ENCODE measurements at regions not wholly inside any gene's neighbourhood (a gene's known extent, or its start where the extent isn't known, plus 50 kb on each side); places are given as distances from the start of the nearest gene placed in this dataset.

- H3K9ac ChIP-seq (ENCODE audit: low read depth, low read length) = no peak overlapping the region
- peaks cover 7% of the 10 kb centered on the region for H3K4me1 ChIP-seq (ENCODE audit: insufficient read depth, low read length)
- H3K27me3 ChIP-seq (ENCODE audit: insufficient read depth, low read length) = no peaks in the 10 kb centered on the region
- no peak overlapping the region for H3K4me3 ChIP-seq (ENCODE audit: low read length)
- 91% methylated on average over 1 of the region's 1 CpG for WGBS
- no peak overlapping the region for H3K27ac ChIP-seq (ENCODE audit: low read depth, low read length)
- no peaks in the 10 kb centered on the region for H3K9me3 ChIP-seq (ENCODE audit: insufficient read depth, low read depth, low read length)
- H3K36me3 ChIP-seq (ENCODE audit: insufficient read depth, low read length) = no peaks in the 10 kb centered on the region
Observed at GRCh38 chr5:93161661-93162654, 419.1 kb downstream of the NR2F1-AS1 start.

DNA sequence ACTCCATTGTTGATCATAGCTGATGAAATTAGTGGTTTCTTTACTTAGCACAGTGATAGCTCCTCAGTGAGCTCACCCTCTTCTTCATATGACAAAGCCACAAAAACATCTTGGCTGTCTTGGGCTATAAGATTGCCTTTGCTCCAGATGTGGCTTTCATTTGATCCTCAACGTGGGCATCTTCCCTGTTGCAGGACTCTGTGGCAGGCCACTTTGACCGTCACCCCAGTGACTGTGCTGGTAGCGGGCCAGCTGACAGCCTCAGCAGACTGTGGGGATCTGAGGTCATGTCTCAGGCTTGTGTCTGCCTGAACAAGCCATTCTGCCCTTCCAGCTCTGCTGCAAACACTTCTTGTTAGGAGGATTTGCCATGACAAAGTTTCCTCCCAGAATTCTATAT lies 422.2 kb downstream of the NR2F1-AS1 start:
- Histone ChIP-seq H3K4me1 (ENCODE audit: insufficient read depth, low read length) (peaks cover 7% of the 10 kb centered on the region), H3K27me3 (ENCODE audit: insufficient read depth, low read length) (no peaks in the 10 kb centered on the region), H3K4me3 (ENCODE audit: low read length) (no peak overlapping the region), H3K36me3 (ENCODE audit: insufficient read depth, low read length) (no peaks in the 10 kb centered on the region), H3K27ac (ENCODE audit: low read depth, low read length) (no peak overlapping the region), H3K9me3 (ENCODE audit: insufficient read depth, low read depth, low read length) (no peaks in the 10 kb centered on the region), H3K9ac (ENCODE audit: low read depth, low read length) (no peak overlapping the region)
- WGBS = 94% methylated on average over 3 of the region's 3 CpGs

GRCh38 chr5:93156566-93156965 lies 424.5 kb downstream of the NR2F1-AS1 start:
- no peaks in the 10 kb centered on the region for H3K27me3 ChIP-seq (ENCODE audit: insufficient read depth, low read length)
- no peak overlapping the region for H3K4me3 ChIP-seq (ENCODE audit: low read length)
- H3K36me3 ChIP-seq (ENCODE audit: insufficient read depth, low read length) = no peaks in the 10 kb centered on the region
- H3K9me3 ChIP-seq (ENCODE audit: insufficient read depth, low read depth, low read length) = no peaks in the 10 kb centered on the region
- no peak overlapping the region for H3K27ac ChIP-seq (ENCODE audit: low read depth, low read length)
- no peak overlapping the region for H3K9ac ChIP-seq (ENCODE audit: low read depth, low read length)
- 94% methylated on average over 5 of the region's 5 CpGs for WGBS
- no peaks in the 10 kb centered on the region for H3K4me1 ChIP-seq (ENCODE audit: insufficient read depth, low read length)

DNA sequence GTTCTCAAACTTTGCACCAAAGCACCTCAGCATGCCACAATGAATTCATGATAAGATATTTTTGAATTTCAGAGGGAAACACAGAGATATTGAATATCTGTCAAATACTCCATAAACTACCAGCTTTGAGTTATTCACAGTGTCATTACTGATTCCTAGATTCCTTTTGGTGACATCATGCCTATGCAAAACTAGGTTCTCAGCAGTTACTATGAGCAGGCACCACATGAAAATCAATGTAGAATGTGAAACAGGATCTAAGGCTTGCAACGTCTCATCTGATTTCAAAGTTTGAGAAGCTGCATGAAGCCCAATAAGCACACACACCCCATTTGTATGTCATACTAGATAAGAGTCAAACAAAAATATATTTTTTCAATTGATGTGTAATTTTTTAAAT lies 426.5 kb downstream of the NR2F1-AS1 start:
- Histone ChIP-seq H3K27ac (ENCODE audit: low read depth, low read length) (no peak overlapping the region), H3K27me3 (ENCODE audit: insufficient read depth, low read length) (no peaks in the 10 kb centered on the region), H3K36me3 (ENCODE audit: insufficient read depth, low read length) (no peaks in the 10 kb centered on the region), H3K9me3 (ENCODE audit: insufficient read depth, low read depth, low read length) (no peaks in the 10 kb centered on the region), H3K9ac (ENCODE audit: low read depth, low read length) (no peak overlapping the region), H3K4me1 (ENCODE audit: insufficient read depth, low read length) (no peaks in the 10 kb centered on the region), H3K4me3 (ENCODE audit: low read length) (no peak overlapping the region)
- WGBS = 82% methylated on average over 1 of the region's 1 CpG

DNA sequence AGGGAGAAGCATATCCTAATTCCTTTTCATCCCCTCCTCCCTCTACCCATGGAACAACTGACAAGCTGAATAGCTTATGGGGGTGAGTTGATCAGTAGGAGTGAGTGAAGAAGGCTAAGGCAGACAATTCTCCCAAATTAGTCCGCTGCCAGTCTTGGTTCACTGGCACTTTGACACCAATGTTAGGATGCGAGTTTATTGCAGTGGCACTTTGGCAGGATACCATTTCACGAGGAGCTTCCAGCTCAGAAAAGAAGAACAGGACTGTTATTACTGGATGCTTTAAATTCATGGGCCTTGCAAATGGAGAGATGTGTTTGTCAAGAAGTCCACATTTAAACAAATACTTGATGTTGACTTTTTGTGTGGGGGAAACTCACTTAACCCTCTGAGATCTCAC lies 427.6 kb downstream of the NR2F1-AS1 start:
- H3K27me3 ChIP-seq (ENCODE audit: insufficient read depth, low read length) = no peaks in the 10 kb centered on the region
- no peak overlapping the region for H3K9ac ChIP-seq (ENCODE audit: low read depth, low read length)
- H3K4me1 ChIP-seq (ENCODE audit: insufficient read depth, low read length) = no peaks in the 10 kb centered on the region
- no peaks in the 10 kb centered on the region for H3K36me3 ChIP-seq (ENCODE audit: insufficient read depth, low read length)
- H3K27ac ChIP-seq (ENCODE audit: low read depth, low read length) = no peak overlapping the region
- no peaks in the 10 kb centered on the region for H3K9me3 ChIP-seq (ENCODE audit: insufficient read depth, low read depth, low read length)
- WGBS = 93% methylated on average over 3 of the region's 3 CpGs
- H3K4me3 ChIP-seq (ENCODE audit: low read length) = no peak overlapping the region

DNA sequence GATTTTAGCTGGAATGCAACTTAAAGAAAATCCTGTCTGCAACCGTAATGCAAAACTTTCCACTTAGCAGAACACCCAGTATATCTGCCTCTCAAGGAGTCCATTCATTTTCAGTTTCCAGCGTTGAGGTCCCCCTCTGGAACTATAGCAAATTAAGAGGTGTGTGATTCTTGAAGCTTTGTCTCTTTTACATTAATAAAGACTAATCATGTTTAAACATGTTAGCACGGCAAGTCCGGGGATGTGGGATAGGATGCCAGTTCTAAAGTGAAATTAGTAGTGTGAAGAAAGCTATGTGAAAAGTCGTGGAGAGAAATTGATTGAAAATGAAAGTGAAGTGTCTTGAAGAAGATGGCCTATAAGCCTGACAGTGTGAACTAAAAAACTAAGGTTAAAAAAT lies 429.1 kb downstream of the NR2F1-AS1 start:
- H3K4me1 ChIP-seq (ENCODE audit: insufficient read depth, low read length) = no peaks in the 10 kb centered on the region
- no peak overlapping the region for H3K4me3 ChIP-seq (ENCODE audit: low read length)
- H3K9ac ChIP-seq (ENCODE audit: low read depth, low read length) = no peak overlapping the region
- no peak overlapping the region for H3K27ac ChIP-seq (ENCODE audit: low read depth, low read length)
- no peaks in the 10 kb centered on the region for H3K27me3 ChIP-seq (ENCODE audit: insufficient read depth, low read length)
- 93% methylated on average over 5 of the region's 5 CpGs for WGBS
- H3K9me3 ChIP-seq (ENCODE audit: insufficient read depth, low read depth, low read length) = no peaks in the 10 kb centered on the region
- no peaks in the 10 kb centered on the region for H3K36me3 ChIP-seq (ENCODE audit: insufficient read depth, low read length)

- Histone ChIP-seq H3K4me1 (ENCODE audit: insufficient read depth, low read length) (no peaks in the 10 kb centered on the region), H3K4me3 (ENCODE audit: low read length) (no peak overlapping the region), H3K27ac (ENCODE audit: low read depth, low read length) (no peak overlapping the region), H3K36me3 (ENCODE audit: insufficient read depth, low read length) (no peaks in the 10 kb centered on the region), H3K9me3 (ENCODE audit: insufficient read depth, low read depth, low read length) (no peaks in the 10 kb centered on the region), H3K27me3 (ENCODE audit: insufficient read depth, low read length) (no peaks in the 10 kb centered on the region), H3K9ac (ENCODE audit: low read depth, low read length) (no peak overlapping the region)
Observed at GRCh38 chr5:93151121-93151520, 429.9 kb downstream of the NR2F1-AS1 start.

DNA sequence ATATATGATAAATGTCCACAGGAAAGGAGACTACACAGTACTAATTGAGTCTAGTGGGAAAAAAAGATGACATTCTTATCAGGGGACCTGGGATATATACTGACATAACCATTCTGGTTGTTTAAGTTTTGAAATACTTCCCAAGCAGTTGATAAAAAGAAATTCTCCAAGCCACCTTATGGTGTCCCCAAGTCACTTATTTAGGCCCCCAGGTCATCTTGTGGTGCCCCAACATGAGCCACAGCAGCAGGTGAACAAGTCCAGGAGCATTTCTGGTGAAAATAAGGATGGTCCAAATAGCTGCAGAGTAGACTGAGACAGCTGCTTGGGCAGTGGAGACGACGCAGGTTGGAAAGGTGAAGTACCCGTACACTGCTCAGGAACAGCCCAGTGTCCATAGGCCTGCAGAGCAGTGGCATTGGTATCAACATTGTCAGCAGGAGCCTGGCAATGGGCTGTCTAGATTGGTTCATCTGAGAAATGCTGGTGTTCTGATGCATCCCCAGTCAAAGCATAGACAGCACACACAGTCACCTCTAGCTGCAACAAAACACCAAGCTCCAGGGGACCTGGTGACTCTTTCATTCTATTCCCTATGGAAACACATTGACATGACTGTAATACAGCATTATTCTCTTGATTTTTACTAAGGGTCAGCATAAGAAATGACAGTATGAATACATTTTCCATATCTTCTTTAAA lies 430.6 kb downstream of the NR2F1-AS1 start:
- WGBS = 92% methylated on average over 3 of the region's 3 CpGs
- Histone ChIP-seq H3K4me1 (ENCODE audit: insufficient read depth, low read length) (no peaks in the 10 kb centered on the region), H3K4me3 (ENCODE audit: low read length) (no peak overlapping the region), H3K9me3 (ENCODE audit: insufficient read depth, low read depth, low read length) (no peaks in the 10 kb centered on the region), H3K27ac (ENCODE audit: low read depth, low read length) (no peak overlapping the region), H3K9ac (ENCODE audit: low read depth, low read length) (no peak overlapping the region), H3K27me3 (ENCODE audit: insufficient read depth, low read length) (no peaks in the 10 kb centered on the region), H3K36me3 (ENCODE audit: insufficient read depth, low read length) (no peaks in the 10 kb centered on the region)

DNA sequence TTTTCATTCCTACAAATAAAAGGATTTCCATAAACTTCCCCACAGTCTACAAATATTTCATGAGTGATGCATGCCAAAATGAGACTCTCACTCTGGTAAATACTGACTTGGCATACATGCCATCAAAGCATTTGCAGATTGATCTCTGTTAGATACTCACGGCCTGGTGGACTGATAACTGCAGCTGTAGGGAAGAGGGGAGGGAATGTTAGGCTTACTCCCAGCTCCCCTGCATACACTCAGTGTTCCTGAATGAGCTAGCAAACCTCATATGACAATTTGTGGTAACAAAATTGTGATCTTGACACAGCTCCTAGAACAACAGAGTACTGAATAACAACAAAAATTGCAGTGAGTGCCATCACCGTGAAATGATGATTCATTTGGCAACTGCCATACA lies 435.3 kb downstream of the NR2F1-AS1 start:
- Histone ChIP-seq H3K36me3 (ENCODE audit: insufficient read depth, low read length) (no peaks in the 10 kb centered on the region), H3K4me3 (ENCODE audit: low read length) (no peak overlapping the region), H3K9me3 (ENCODE audit: insufficient read depth, low read depth, low read length) (no peaks in the 10 kb centered on the region), H3K27ac (ENCODE audit: low read depth, low read length) (no peak overlapping the region), H3K27me3 (ENCODE audit: insufficient read depth, low read length) (no peaks in the 10 kb centered on the region), H3K9ac (ENCODE audit: low read depth, low read length) (no peak overlapping the region), H3K4me1 (ENCODE audit: insufficient read depth, low read length) (no peaks in the 10 kb centered on the region)
- 90% methylated on average over 2 of the region's 2 CpGs for WGBS

- no peaks in the 10 kb centered on the region for H3K36me3 ChIP-seq (ENCODE audit: insufficient read depth, low read length)
- H3K27ac ChIP-seq (ENCODE audit: low read depth, low read length) = no peak overlapping the region
- H3K27me3 ChIP-seq (ENCODE audit: insufficient read depth, low read length) = no peaks in the 10 kb centered on the region
- H3K4me3 ChIP-seq (ENCODE audit: low read length) = no peak overlapping the region
- H3K9me3 ChIP-seq (ENCODE audit: insufficient read depth, low read depth, low read length) = no peaks in the 10 kb centered on the region
- WGBS = 96% methylated on average over 19 of the region's 19 CpGs
- no peak overlapping the region for H3K9ac ChIP-seq (ENCODE audit: low read depth, low read length)
- H3K4me1 ChIP-seq (ENCODE audit: insufficient read depth, low read length) = no peaks in the 10 kb centered on the region
Observed at GRCh38 chr5:93145019-93145418, 436.0 kb downstream of the NR2F1-AS1 start.

DNA sequence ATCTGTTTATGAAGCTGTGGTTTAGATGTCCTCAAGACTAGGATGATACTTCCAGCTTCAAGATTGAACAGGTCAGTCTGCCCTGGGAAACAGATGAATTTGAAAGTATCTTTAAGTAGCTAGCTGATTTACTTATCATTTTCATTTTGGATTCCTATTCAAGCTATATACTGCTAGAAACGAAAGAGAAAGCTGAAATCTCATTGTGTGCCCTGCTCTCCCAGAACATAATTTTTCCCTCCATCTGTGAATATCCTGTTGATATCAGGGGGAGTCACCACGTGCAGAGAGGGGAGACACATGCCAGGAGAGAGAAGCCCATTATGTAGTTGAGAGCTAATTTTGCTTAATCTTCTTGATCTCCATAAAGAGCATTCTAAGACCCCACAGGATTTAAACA lies 439.1 kb downstream of the NR2F1-AS1 start:
- 100% methylated on average over 1 of the region's 2 CpGs for WGBS
- Histone ChIP-seq H3K36me3 (ENCODE audit: insufficient read depth, low read length) (no peaks in the 10 kb centered on the region), H3K27me3 (ENCODE audit: insufficient read depth, low read length) (no peaks in the 10 kb centered on the region), H3K9me3 (ENCODE audit: insufficient read depth, low read depth, low read length) (no peaks in the 10 kb centered on the region), H3K4me3 (ENCODE audit: low read length) (no peak overlapping the region), H3K27ac (ENCODE audit: low read depth, low read length) (no peak overlapping the region), H3K9ac (ENCODE audit: low read depth, low read length) (no peak overlapping the region), H3K4me1 (ENCODE audit: insufficient read depth, low read length) (no peaks in the 10 kb centered on the region)
